Osteoblast (primary cell): ENCODE measurements at regions not wholly inside any gene's neighbourhood (a gene's known extent, or its start where the extent isn't known, plus 50 kb on each side); places are given as distances from the start of the nearest gene placed in this dataset.

Source experiments
- DNase-seq: peaks from one replicate; pipeline ENCODE4 v3.0.0; 2011; ENCODE audit warnings: low spot score, mixed read lengths; ENCODE audit not compliant: insufficient read length; ENCODE audit errors: missing footprints
- H2AFZ ChIP-seq: 2 replicates; pipeline ENCODE4 v1.6.0; 2011; ENCODE audit warnings: mild to moderate bottlenecking, low read length
- H3K27ac ChIP-seq: 2 replicates; pipeline ENCODE4 v1.5.1; 2011; ENCODE audit warnings: mild to moderate bottlenecking, low read depth, low read length, moderate library complexity
- H3K27me3 ChIP-seq: 2 replicates; pipeline ENCODE4 v1.6.0; 2012; ENCODE audit warnings: mild to moderate bottlenecking, control low read depth, inconsistent platforms, low read length, moderate library complexity; ENCODE audit not compliant: insufficient read depth
- H3K36me3 ChIP-seq: 2 replicates; pipeline ENCODE4 v1.5.1; 2011; ENCODE audit warnings: mild to moderate bottlenecking, low read length, control low read depth, moderate library complexity; ENCODE audit not compliant: insufficient read depth
- H3K4me1 ChIP-seq: 2 replicates; pipeline ENCODE4 v1.5.1; 2011; ENCODE audit warnings: mild to moderate bottlenecking, low read length, control low read depth, moderate library complexity; ENCODE audit not compliant: insufficient read depth
- H3K4me2 ChIP-seq: 2 replicates; pipeline ENCODE4 v1.6.0; 2011; ENCODE audit warnings: mild to moderate bottlenecking, low read length; ENCODE audit not compliant: insufficient read depth
- H3K4me3 ChIP-seq: fragments of 200-600 bp; sonication (generic); 3 replicates; pipeline ENCODE4 v1.5.1; 2012; ENCODE audit warnings: mild to moderate bottlenecking, low read length, inconsistent platforms; ENCODE audit not compliant: insufficient read depth
- H3K79me2 ChIP-seq: 2 replicates; pipeline ENCODE4 v1.6.0; 2012; ENCODE audit warnings: mild to moderate bottlenecking, low read length, control low read depth, inconsistent platforms; ENCODE audit not compliant: insufficient read depth
- H3K9me3 ChIP-seq: 2 replicates; pipeline ENCODE4 v1.5.1; 2011; ENCODE audit warnings: low read depth, low read length, control low read depth
- H4K20me1 ChIP-seq: 2 replicates; pipeline ENCODE4 v1.6.0; 2012; ENCODE audit warnings: mild to moderate bottlenecking, low read length, control low read depth; ENCODE audit not compliant: insufficient read depth
- CTCF ChIP-seq: IDR thresholded peaks from 2 replicates; pipeline ENCODE4 v1.5.1; 2011; ENCODE audit warnings: mild to moderate bottlenecking, low read depth, low read length, moderate library complexity; ENCODE audit errors: extremely low read depth

- Histone ChIP-seq H3K36me3 (no peaks in the 10 kb centered on the region), H2AFZ (no peak overlapping the region), H3K27me3 (no peaks in the 10 kb centered on the region), H3K27ac (no peak overlapping the region), H3K4me3 (no peak overlapping the region), H3K79me2 (no peaks in the 10 kb centered on the region), H4K20me1 (no peaks in the 10 kb centered on the region), H3K4me2 (no peak overlapping the region), H3K4me1 (no peaks in the 10 kb centered on the region), H3K9me3 (no peaks in the 10 kb centered on the region)
- DNase-seq, result no peak
- no peak for TF ChIP-seq CTCF
Observed at GRCh38 chr12:74801625-74802024, 264.0 kb downstream of the ATXN7L3B start.

GRCh38 chr12:74816398-74817175 is 279.0 kb downstream of the ATXN7L3B start:
- Histone ChIP-seq H3K36me3 (no peaks in the 10 kb centered on the region), H3K9me3 (no peaks in the 10 kb centered on the region), H3K4me1 (no peaks in the 10 kb centered on the region), H3K4me3 (no peak overlapping the region), H3K27me3 (no peaks in the 10 kb centered on the region), H3K27ac (no peak overlapping the region), H2AFZ (no peak overlapping the region), H3K79me2 (no peaks in the 10 kb centered on the region), H4K20me1 (no peaks in the 10 kb centered on the region), H3K4me2 (no peak overlapping the region)
- TF ChIP-seq CTCF, result no peak
- DNase-seq, result no peak

- H3K4me3 ChIP-seq, result no peak overlapping the region
- no peak overlapping the region for H3K4me2 ChIP-seq
- no peak for TF ChIP-seq CTCF
- no peaks in the 10 kb centered on the region for H4K20me1 ChIP-seq
- no peaks in the 10 kb centered on the region for H3K36me3 ChIP-seq
- no peaks in the 10 kb centered on the region for H3K9me3 ChIP-seq
- H3K79me2 ChIP-seq, result no peaks in the 10 kb centered on the region
- no peak overlapping the region for H2AFZ ChIP-seq
- H3K27me3 ChIP-seq, result no peaks in the 10 kb centered on the region
- DNase-seq, result no peak
- no peaks in the 10 kb centered on the region for H3K4me1 ChIP-seq
- H3K27ac ChIP-seq, result no peak overlapping the region
Observed at GRCh38 chr12:74817499-74817898, 279.9 kb downstream of the ATXN7L3B start.

GRCh38 chr12:74818412-74818811 is 280.8 kb downstream of the ATXN7L3B start:
- no peak overlapping the region for H3K27ac ChIP-seq
- H3K36me3 ChIP-seq, result no peaks in the 10 kb centered on the region
- H3K9me3 ChIP-seq, result no peaks in the 10 kb centered on the region
- no peak for DNase-seq
- H3K4me1 ChIP-seq, result no peaks in the 10 kb centered on the region
- no peak overlapping the region for H3K4me2 ChIP-seq
- no peaks in the 10 kb centered on the region for H4K20me1 ChIP-seq
- H3K4me3 ChIP-seq, result no peak overlapping the region
- no peak for TF ChIP-seq CTCF
- H3K79me2 ChIP-seq, result no peaks in the 10 kb centered on the region
- H2AFZ ChIP-seq, result no peak overlapping the region
- H3K27me3 ChIP-seq, result no peaks in the 10 kb centered on the region
